HUES64 (cell line): ENCODE measurements at regions not wholly inside any gene's neighbourhood (a gene's known extent, or its start where the extent isn't known, plus 50 kb on each side); places are given as distances from the start of the nearest gene placed in this dataset.

Experiments used
- H3K27ac ChIP-seq: 2 replicates; pipeline ENCODE4 v1.7.0; 2013; ENCODE audit warnings: low read depth, low read length, inconsistent platforms
- H3K27me3 ChIP-seq: 2 replicates; pipeline ENCODE4 v1.6.1; 2013; ENCODE audit warnings: mild to moderate bottlenecking, low read length; ENCODE audit not compliant: insufficient read depth
- H3K36me3 ChIP-seq: 2 replicates; pipeline ENCODE4 v1.6.1; 2013; ENCODE audit warnings: mild to moderate bottlenecking, low read length; ENCODE audit not compliant: insufficient read depth
- H3K4me1 ChIP-seq: 2 replicates; pipeline ENCODE4 v1.6.1; 2013; ENCODE audit warnings: mild to moderate bottlenecking, low read length, moderate library complexity; ENCODE audit not compliant: insufficient read depth
- H3K4me3 ChIP-seq: 2 replicates; pipeline ENCODE4 v1.5.1; 2013; ENCODE audit warnings: mild to moderate bottlenecking, low read length, moderate library complexity
- H3K9ac ChIP-seq: 2 replicates; pipeline ENCODE4 v1.6.1; 2013; ENCODE audit warnings: mild to moderate bottlenecking, low read depth, low read length
- H3K9me3 ChIP-seq: 2 replicates; pipeline ENCODE4 v1.6.1; 2013; ENCODE audit warnings: low read depth, low read length; ENCODE audit not compliant: insufficient read depth
- WGBS: fragments of 150-250, 120-280 bp; methylation state at CpG from one replicate; pipeline ENCODE4 v1.1.7; 2013; ENCODE audit warnings: missing lambda C conversion rate; 5-methylcytosine and 5-hydroxymethylcytosine counted together

DNA sequence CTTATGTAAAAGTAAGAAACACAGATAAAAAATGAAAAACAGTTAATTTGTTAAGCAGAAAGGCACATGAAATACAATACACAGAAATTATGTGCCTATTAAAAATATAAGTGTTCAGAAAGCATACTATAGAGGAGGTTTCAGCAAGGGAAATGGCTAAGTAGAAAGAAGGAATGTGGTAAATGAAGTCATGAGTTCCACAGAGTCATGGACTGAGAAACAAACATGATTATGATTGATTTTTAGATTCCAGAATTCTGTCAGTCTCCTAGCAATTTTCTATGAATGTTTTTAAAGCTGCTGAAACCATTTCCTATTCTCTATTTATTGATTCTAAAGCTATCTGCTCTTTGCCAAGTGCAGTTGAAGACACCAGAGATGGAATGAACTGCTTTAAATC lies 1398.4 kb downstream of the ARAP2 start:
- no peak overlapping the region for H3K4me3 ChIP-seq
- no peak overlapping the region for H3K27ac ChIP-seq
- no peak overlapping the region for H3K9ac ChIP-seq
- H3K36me3 ChIP-seq: no peaks in the 10 kb centered on the region
- H3K9me3 ChIP-seq: no peaks in the 10 kb centered on the region
- no peaks in the 10 kb centered on the region for H3K4me1 ChIP-seq
- H3K27me3 ChIP-seq: no peaks in the 10 kb centered on the region

- H3K27me3 ChIP-seq: no peaks in the 10 kb centered on the region
- WGBS: 97% methylated on average over 2 of the region's 2 CpGs
- H3K4me1 ChIP-seq: no peaks in the 10 kb centered on the region
Observed at GRCh38 chr4:34850421-34850820, 1393.9 kb downstream of the ARAP2 start.

GRCh38 chr4:34850968-34851367 lies 1393.3 kb downstream of the ARAP2 start:
- no peaks in the 10 kb centered on the region for H3K9me3 ChIP-seq
- H3K4me1 ChIP-seq: no peaks in the 10 kb centered on the region
- no peak overlapping the region for H3K27ac ChIP-seq

More at GRCh38 chr4:34850421-34850820, 1393.9 kb downstream of the ARAP2 start:
- Histone ChIP-seq H3K9me3 (no peaks in the 10 kb centered on the region), H3K9ac (no peak overlapping the region), H3K27ac (no peak overlapping the region), H3K4me3 (no peak overlapping the region), H3K36me3 (no peaks in the 10 kb centered on the region)

DNA sequence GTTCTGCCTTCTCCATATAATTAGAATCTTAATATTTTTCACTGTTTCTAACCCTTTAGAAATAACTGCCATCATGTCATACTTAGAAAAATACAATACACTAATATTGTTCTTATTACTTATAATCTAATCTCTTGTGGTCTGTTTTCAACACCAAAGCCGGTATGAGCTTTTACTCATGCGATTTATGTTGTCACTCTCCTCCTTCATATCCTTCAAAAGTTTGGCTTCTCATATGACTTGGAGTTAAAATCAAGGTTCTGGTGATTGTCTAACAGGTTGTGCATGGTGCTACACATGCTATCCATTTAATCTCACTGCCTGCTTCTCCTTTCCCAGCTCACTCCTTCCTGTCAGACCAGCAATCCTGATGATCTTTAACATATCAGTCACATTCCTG lies 1392.9 kb downstream of the ARAP2 start:
- Histone ChIP-seq H3K36me3 (no peaks in the 10 kb centered on the region), H3K27ac (no peak overlapping the region), H3K9me3 (no peaks in the 10 kb centered on the region), H3K4me1 (no peaks in the 10 kb centered on the region), H3K9ac (no peak overlapping the region), H3K27me3 (no peaks in the 10 kb centered on the region), H3K4me3 (no peak overlapping the region)
- WGBS: 100% methylated on average over 2 of the region's 2 CpGs

More at GRCh38 chr4:34850968-34851367, 1393.3 kb downstream of the ARAP2 start:
- Histone ChIP-seq H3K27me3 (no peaks in the 10 kb centered on the region), H3K4me3 (no peak overlapping the region), H3K36me3 (no peaks in the 10 kb centered on the region), H3K9ac (no peak overlapping the region)
- 94% methylated on average over 3 of the region's 4 CpGs for WGBS

DNA sequence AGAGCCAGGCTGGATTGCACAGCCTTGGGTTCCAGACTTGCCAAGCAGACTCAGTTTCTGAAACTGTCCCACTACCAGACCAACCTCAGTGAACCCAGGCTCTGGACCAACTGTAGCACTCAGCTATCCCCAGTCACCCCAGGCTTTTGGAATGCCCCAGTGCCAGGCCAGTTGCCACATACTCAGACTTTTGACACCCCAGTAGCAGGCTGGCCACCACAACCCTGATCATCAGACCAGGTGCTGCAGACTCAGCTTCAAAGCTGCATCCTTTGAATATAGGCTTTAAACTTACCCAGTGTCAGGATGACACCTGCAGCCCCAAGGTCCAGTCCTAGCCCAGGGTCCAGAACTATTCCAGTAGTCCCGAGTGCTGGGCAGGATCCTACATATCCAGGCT lies 1389.9 kb downstream of the ARAP2 start:
- Histone ChIP-seq H3K9me3 (no peaks in the 10 kb centered on the region), H3K27me3 (no peaks in the 10 kb centered on the region), H3K36me3 (no peaks in the 10 kb centered on the region), H3K27ac (no peak overlapping the region), H3K9ac (no peak overlapping the region), H3K4me3 (no peak overlapping the region), H3K4me1 (no peaks in the 10 kb centered on the region)
- 91% methylated on average over 1 of the region's 1 CpG for WGBS

DNA sequence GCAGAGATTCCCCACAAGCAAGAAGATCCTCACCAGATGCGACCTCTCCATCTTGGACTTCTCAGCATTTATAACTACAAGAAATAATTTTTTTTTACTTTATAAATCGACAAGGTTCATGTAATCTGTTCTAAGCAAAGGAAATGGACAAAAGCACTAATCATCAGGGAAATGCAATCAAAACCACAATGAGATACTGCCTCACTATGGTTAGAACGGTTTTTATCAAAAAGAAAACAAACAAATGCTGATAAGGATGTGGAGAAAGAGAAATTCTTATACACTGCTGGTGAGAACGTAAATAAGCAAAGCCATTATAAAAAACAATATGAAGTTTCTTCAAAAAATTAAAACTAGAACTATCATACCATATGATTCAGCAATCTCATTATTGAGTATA lies 1382.6 kb downstream of the ARAP2 start:
- Histone ChIP-seq H3K4me1 (no peaks in the 10 kb centered on the region), H3K36me3 (no peaks in the 10 kb centered on the region), H3K9ac (no peak overlapping the region), H3K27me3 (no peaks in the 10 kb centered on the region), H3K9me3 (no peaks in the 10 kb centered on the region), H3K27ac (no peak overlapping the region), H3K4me3 (no peak overlapping the region)
- WGBS: 100% methylated on average over 2 of the region's 4 CpGs

DNA sequence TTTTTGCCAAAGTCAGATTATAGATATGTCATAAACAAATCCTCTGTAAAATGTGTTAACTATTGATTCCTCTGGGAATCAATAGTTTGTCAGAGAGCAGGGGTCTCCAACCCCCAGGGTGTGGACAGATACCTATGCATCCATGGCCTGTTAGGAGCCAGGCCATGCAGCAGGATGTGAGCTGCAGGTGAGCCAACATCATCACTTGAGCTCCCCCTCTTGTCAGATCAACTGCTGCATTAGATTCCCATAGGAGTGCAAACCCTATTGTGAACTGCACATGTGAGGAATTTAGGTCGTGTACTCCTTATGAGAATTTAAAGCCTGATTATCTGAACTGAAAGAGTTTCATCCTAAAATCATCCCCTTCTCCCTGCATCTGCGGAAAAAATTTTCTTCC lies 1365.4 kb downstream of the ARAP2 start:
- Histone ChIP-seq H3K36me3 (no peaks in the 10 kb centered on the region), H3K9ac (no peak overlapping the region), H3K27ac (no peak overlapping the region), H3K9me3 (no peaks in the 10 kb centered on the region), H3K4me3 (no peak overlapping the region), H3K4me1 (no peaks in the 10 kb centered on the region), H3K27me3 (no peaks in the 10 kb centered on the region)
- WGBS: 83% methylated on average over 2 of the region's 2 CpGs

DNA sequence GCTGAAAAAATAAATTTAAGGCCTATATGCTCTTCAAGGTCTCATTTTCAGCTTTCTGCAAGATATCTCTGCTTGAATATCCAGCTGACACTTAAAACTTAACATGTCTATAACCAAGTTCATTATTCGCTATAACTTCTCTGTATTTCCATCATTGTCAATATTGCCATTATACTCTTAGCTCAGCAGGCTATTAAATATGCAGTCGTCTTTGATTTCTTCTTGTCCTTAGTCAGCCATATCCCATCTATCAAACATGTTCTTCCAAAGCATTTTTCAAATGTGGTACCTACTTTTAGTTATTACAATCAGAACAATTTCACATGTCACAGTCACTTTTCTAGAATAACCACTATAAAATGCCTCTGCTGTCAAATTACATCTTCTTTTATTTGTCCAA lies 1364.1 kb downstream of the ARAP2 start:
- WGBS: 68% methylated on average over 2 of the region's 2 CpGs
- Histone ChIP-seq H3K4me1 (no peaks in the 10 kb centered on the region), H3K27ac (no peak overlapping the region), H3K4me3 (no peak overlapping the region), H3K36me3 (no peaks in the 10 kb centered on the region), H3K9me3 (no peaks in the 10 kb centered on the region), H3K9ac (no peak overlapping the region), H3K27me3 (no peaks in the 10 kb centered on the region)

DNA sequence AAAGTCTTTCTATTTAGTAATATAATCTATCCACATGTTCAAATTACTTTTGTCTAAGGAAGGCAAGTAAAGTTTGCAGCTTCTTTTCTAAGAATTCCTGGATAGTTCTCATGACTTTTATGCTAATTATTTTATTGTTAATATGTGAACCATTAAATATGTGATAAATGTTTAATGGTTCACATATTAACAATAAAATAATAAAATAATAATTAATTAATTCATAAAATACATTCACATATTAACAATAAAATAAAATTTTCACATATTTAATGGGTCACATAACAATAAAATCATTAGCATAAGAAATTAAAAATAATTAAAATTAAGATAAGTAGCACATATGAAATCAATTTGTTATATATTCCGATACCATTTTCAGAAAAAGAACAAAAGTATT lies 1352.4 kb downstream of the ARAP2 start:
- Histone ChIP-seq H3K9me3 (no peaks in the 10 kb centered on the region), H3K27ac (no peak overlapping the region)
- WGBS: no CpG with 5 or more reads among the region's 1 CpG

DNA sequence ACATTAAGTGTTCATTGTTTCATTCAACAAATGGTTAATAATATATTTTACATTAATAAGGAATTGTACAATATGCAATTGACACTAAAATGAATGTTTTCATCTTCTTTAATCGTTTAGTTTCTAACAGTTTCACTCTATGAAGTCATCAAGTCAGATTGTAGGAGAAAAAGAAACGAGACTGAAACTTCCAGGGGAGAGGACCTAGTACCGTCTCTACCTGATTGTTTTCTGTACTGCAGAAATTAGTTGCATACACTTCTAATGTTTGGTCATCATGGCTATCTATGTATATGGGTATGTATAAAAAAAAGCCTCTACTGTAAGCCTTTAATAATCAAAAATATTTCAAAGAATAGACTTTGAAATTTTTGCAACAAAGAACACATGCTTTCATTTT lies 1350.9 kb downstream of the ARAP2 start:
- Histone ChIP-seq H3K27me3 (no peaks in the 10 kb centered on the region), H3K9ac (no peak overlapping the region), H3K36me3 (no peaks in the 10 kb centered on the region), H3K27ac (no peak overlapping the region), H3K4me1 (no peaks in the 10 kb centered on the region), H3K9me3 (no peaks in the 10 kb centered on the region), H3K4me3 (no peak overlapping the region)
- 98% methylated on average over 3 of the region's 3 CpGs for WGBS

More for the DNA sequence above, 1352.4 kb downstream of the ARAP2 start:
- H3K9ac ChIP-seq: no peak overlapping the region
- no peak overlapping the region for H3K4me3 ChIP-seq
- no peaks in the 10 kb centered on the region for H3K36me3 ChIP-seq
- no peaks in the 10 kb centered on the region for H3K27me3 ChIP-seq
- H3K4me1 ChIP-seq: no peaks in the 10 kb centered on the region

GRCh38 chr4:34920032-34920431 lies 1324.3 kb downstream of the ARAP2 start:
- no peaks in the 10 kb centered on the region for H3K4me1 ChIP-seq
- WGBS: 92% methylated on average over 2 of the region's 2 CpGs

DNA sequence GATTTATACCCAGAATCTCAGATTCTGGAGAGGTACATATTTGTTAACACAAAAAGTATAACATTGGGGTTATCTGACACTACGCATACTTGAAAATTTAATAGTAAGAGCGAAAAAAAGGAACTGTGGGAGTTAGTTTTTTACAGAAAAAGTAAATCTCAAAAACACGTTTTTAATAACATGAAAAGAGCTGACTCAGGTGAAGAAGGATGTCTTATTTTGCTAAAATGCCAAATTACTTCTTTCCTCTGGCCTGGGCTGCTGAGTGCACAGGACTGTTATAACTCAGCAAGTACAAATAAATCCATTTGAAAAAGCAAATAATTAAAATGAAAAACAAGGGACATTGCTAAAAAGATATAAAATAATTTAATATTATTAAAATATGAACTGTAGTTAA lies 1322.9 kb downstream of the ARAP2 start:
- 92% methylated on average over 3 of the region's 3 CpGs for WGBS
- Histone ChIP-seq H3K4me3 (no peak overlapping the region), H3K27me3 (no peaks in the 10 kb centered on the region), H3K4me1 (no peaks in the 10 kb centered on the region), H3K27ac (no peak overlapping the region), H3K36me3 (no peaks in the 10 kb centered on the region), H3K9ac (no peak overlapping the region), H3K9me3 (no peaks in the 10 kb centered on the region)

More at GRCh38 chr4:34920032-34920431, 1324.3 kb downstream of the ARAP2 start:
- H3K9me3 ChIP-seq: no peaks in the 10 kb centered on the region
- H3K27ac ChIP-seq: no peak overlapping the region
- H3K4me3 ChIP-seq: no peak overlapping the region
- no peaks in the 10 kb centered on the region for H3K36me3 ChIP-seq
- no peaks in the 10 kb centered on the region for H3K27me3 ChIP-seq
- H3K9ac ChIP-seq: no peak overlapping the region
